WTC11 (cell line): ENCODE measurements at regions not wholly inside any gene's neighbourhood (a gene's known extent, or its start where the extent isn't known, plus 50 kb on each side); places are given as distances from the start of the nearest gene placed in this dataset.
"Not testable (repeated sequence)": the region's sequence is repeated elsewhere in the genome, so short reads cannot be mapped to it uniquely, and the experiment has no call there.

Experiments used
- ETV6 ChIP-seq: sonication (generic); formaldehyde crosslinking; IDR thresholded peaks from 2 replicates; pipeline ENCODE4 v1.8.1; 2022; ENCODE audit warnings: mild to moderate bottlenecking, missing genetic modification reagents
- NR3C1 ChIP-seq: sonication (generic); formaldehyde crosslinking; conservative IDR thresholded peaks from 2 replicates; pipeline ENCODE4 v1.8.1; 2023; ENCODE audit warnings: low read depth, mild to moderate bottlenecking, missing genetic modification reagents
- TF ChIP-seq, protein P1 (sequence below): sonication (generic); formaldehyde crosslinking; IDR thresholded peaks from 2 replicates; pipeline ENCODE4 v1.8.0; 2022; ENCODE audit warnings: missing genetic modification reagents
- TF ChIP-seq, protein P2 (sequence below): sonication (generic); formaldehyde crosslinking; IDR thresholded peaks from 2 replicates; pipeline ENCODE4 v1.8.0; 2022; ENCODE audit warnings: mild to moderate bottlenecking, missing genetic modification reagents
- TF ChIP-seq, protein P3 (sequence below): sonication (generic); formaldehyde crosslinking; IDR thresholded peaks from 2 replicates; pipeline ENCODE4 v1.8.1; 2023; ENCODE audit warnings: mild to moderate bottlenecking, missing genetic modification reagents, moderate library complexity
- TF ChIP-seq, protein P4 (sequence below): fragments of 200-600 bp; IDR thresholded peaks from 2 replicates; pipeline ENCODE4 v1.8.0; 2022; ENCODE audit warnings: antibody characterized with exemption
- TF ChIP-seq, protein P5 (sequence below): sonication (generic); formaldehyde crosslinking; IDR thresholded peaks from 2 replicates; pipeline ENCODE4 v1.8.0; 2022; ENCODE audit warnings: mild to moderate bottlenecking, missing genetic modification reagents
- TF ChIP-seq, protein P6 (sequence below): sonication (generic); formaldehyde crosslinking; IDR thresholded peaks from 2 replicates; pipeline ENCODE4 v1.8.1; 2022; ENCODE audit warnings: low read depth, missing genetic modification reagents, borderline replicate concordance

DNA sequence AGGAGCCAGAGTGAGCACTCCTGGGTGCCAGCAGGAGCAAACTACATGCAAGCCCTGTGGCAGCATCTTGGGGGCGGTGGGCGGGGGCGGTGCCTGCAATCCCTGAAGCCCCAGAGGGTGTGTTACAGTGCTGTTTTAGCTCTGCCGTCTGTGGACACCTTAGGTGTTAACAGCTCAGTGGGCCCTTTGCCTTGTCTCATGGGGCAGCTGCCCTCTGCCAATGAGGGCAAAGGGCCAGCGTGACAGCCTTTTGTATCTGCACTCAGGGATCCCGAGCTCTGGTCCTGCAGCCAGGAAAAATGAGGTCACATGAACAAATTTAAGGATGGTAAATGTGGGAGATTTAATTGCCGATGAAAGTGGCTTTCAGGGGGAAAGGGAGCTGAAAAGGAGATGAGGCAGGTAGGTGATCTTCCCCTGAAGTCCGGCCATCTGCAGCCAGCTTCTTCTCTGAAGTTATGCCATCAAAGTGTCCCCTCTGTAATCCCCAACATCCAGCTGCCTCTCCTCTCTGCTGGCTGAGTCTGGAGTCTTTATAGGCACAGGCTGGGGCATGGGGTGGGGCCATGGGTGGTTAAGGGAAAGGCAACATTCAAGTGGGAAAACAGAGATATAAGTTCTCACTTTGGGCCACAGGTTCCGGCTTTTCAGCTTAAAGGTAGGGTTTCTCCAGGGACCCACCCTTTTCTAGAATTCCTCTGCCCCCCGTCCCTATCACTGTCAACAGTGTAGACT is 267.1 kb upstream of the NBPF12 start:
- TF ChIP-seq, protein P1, sequence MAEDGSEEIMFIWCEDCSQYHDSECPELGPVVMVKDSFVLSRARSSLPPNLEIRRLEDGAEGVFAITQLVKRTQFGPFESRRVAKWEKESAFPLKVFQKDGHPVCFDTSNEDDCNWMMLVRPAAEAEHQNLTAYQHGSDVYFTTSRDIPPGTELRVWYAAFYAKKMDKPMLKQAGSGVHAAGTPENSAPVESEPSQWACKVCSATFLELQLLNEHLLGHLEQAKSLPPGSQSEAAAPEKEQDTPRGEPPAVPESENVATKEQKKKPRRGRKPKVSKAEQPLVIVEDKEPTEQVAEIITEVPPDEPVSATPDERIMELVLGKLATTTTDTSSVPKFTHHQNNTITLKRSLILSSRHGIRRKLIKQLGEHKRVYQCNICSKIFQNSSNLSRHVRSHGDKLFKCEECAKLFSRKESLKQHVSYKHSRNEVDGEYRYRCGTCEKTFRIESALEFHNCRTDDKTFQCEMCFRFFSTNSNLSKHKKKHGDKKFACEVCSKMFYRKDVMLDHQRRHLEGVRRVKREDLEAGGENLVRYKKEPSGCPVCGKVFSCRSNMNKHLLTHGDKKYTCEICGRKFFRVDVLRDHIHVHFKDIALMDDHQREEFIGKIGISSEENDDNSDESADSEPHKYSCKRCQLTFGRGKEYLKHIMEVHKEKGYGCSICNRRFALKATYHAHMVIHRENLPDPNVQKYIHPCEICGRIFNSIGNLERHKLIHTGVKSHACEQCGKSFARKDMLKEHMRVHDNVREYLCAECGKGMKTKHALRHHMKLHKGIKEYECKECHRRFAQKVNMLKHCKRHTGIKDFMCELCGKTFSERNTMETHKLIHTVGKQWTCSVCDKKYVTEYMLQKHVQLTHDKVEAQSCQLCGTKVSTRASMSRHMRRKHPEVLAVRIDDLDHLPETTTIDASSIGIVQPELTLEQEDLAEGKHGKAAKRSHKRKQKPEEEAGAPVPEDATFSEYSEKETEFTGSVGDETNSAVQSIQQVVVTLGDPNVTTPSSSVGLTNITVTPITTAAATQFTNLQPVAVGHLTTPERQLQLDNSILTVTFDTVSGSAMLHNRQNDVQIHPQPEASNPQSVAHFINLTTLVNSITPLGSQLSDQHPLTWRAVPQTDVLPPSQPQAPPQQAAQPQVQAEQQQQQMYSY (CRISPR knock-in tag) = not testable (repeated sequence)
- TF ChIP-seq, protein P2, sequence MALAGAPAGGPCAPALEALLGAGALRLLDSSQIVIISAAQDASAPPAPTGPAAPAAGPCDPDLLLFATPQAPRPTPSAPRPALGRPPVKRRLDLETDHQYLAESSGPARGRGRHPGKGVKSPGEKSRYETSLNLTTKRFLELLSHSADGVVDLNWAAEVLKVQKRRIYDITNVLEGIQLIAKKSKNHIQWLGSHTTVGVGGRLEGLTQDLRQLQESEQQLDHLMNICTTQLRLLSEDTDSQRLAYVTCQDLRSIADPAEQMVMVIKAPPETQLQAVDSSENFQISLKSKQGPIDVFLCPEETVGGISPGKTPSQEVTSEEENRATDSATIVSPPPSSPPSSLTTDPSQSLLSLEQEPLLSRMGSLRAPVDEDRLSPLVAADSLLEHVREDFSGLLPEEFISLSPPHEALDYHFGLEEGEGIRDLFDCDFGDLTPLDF (CRISPR knock-in tag) = not testable (repeated sequence)
- TF ChIP-seq, protein P3, sequence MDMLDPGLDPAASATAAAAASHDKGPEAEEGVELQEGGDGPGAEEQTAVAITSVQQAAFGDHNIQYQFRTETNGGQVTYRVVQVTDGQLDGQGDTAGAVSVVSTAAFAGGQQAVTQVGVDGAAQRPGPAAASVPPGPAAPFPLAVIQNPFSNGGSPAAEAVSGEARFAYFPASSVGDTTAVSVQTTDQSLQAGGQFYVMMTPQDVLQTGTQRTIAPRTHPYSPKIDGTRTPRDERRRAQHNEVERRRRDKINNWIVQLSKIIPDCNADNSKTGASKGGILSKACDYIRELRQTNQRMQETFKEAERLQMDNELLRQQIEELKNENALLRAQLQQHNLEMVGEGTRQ = not testable (repeated sequence)
- TF ChIP-seq, protein P4, sequence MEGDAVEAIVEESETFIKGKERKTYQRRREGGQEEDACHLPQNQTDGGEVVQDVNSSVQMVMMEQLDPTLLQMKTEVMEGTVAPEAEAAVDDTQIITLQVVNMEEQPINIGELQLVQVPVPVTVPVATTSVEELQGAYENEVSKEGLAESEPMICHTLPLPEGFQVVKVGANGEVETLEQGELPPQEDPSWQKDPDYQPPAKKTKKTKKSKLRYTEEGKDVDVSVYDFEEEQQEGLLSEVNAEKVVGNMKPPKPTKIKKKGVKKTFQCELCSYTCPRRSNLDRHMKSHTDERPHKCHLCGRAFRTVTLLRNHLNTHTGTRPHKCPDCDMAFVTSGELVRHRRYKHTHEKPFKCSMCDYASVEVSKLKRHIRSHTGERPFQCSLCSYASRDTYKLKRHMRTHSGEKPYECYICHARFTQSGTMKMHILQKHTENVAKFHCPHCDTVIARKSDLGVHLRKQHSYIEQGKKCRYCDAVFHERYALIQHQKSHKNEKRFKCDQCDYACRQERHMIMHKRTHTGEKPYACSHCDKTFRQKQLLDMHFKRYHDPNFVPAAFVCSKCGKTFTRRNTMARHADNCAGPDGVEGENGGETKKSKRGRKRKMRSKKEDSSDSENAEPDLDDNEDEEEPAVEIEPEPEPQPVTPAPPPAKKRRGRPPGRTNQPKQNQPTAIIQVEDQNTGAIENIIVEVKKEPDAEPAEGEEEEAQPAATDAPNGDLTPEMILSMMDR = not testable (repeated sequence)
- TF ChIP-seq NR3C1; ETV6 (CRISPR knock-in tag): not testable (repeated sequence)
- TF ChIP-seq, protein P5, sequence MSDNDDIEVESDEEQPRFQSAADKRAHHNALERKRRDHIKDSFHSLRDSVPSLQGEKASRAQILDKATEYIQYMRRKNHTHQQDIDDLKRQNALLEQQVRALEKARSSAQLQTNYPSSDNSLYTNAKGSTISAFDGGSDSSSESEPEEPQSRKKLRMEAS (CRISPR knock-in tag) = not testable (repeated sequence)
- TF ChIP-seq, protein P6, sequence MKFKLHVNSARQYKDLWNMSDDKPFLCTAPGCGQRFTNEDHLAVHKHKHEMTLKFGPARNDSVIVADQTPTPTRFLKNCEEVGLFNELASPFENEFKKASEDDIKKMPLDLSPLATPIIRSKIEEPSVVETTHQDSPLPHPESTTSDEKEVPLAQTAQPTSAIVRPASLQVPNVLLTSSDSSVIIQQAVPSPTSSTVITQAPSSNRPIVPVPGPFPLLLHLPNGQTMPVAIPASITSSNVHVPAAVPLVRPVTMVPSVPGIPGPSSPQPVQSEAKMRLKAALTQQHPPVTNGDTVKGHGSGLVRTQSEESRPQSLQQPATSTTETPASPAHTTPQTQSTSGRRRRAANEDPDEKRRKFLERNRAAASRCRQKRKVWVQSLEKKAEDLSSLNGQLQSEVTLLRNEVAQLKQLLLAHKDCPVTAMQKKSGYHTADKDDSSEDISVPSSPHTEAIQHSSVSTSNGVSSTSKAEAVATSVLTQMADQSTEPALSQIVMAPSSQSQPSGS (CRISPR knock-in tag) = not testable (repeated sequence)
